ENCODE measurements at regions not wholly inside any gene's neighbourhood (a gene's known extent, or its start where the extent isn't known, plus 50 kb on each side); places are given as distances from the start of the nearest gene placed in this dataset.

DNA sequence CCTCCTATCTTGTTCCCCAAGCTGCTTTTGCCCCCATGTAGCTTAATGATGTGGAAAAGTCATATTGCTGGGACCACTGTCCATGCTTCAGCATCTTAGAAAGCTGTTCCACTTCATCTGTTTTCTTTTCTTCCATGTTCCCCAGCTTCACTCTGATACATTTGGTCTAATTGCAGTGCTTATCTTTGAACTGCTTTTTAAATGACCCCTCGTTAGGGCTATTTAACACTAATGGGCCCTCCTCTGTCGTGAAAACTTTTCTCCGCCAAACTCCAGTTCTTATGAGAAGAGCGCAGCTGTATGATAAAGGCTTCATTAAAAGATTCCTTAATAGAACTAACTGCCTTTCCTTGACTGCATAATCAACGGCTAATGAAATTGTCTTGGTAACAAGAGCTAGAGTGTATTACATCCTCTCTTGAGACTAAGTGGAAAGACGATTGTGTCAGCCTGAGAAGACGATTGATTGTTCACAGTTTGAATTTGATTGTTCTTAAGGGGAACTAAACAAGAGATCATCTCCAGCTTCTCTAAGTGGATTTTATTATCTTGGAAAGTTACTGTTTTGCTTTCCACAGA lies 165.0 kb upstream of the MTNR1B start:
- H4K20me1 ChIP-seq (ENCODE audit: low read depth, low read length) = no peaks in the 10 kb centered on the region
- no peak overlapping the region for H3K27ac ChIP-seq (ENCODE audit: low read depth, low read length)
- no peaks in the 10 kb centered on the region for H3F3A ChIP-seq (ENCODE audit: insufficient read depth)
- H3K9me2 ChIP-seq (replicated peaks; ENCODE audit: insufficient read depth, low read length) = no peaks in the 10 kb centered on the region
- no peak overlapping the region for H3K4me3 ChIP-seq (ENCODE audit: insufficient read depth, low read length, poor library complexity, severe bottlenecking)
- H3K79me2 ChIP-seq (ENCODE audit: insufficient read depth, low read length) = no peaks in the 10 kb centered on the region
- TF ChIP-seq EZH2phosphoT487 (conservative IDR thresholded peaks at IDR 0.05; ENCODE audit: low read length) = no peak
- TF ChIP-seq, protein P1, sequence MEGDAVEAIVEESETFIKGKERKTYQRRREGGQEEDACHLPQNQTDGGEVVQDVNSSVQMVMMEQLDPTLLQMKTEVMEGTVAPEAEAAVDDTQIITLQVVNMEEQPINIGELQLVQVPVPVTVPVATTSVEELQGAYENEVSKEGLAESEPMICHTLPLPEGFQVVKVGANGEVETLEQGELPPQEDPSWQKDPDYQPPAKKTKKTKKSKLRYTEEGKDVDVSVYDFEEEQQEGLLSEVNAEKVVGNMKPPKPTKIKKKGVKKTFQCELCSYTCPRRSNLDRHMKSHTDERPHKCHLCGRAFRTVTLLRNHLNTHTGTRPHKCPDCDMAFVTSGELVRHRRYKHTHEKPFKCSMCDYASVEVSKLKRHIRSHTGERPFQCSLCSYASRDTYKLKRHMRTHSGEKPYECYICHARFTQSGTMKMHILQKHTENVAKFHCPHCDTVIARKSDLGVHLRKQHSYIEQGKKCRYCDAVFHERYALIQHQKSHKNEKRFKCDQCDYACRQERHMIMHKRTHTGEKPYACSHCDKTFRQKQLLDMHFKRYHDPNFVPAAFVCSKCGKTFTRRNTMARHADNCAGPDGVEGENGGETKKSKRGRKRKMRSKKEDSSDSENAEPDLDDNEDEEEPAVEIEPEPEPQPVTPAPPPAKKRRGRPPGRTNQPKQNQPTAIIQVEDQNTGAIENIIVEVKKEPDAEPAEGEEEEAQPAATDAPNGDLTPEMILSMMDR (IDR thresholded peaks at IDR 0.05; ENCODE audit: insufficient read depth, low read length, poor library complexity, severe bottlenecking) = no peak
- no peaks in the 10 kb centered on the region for H3K9me3 ChIP-seq (ENCODE audit: insufficient read depth, low read length)
- no peak overlapping the region for H2AFZ ChIP-seq (ENCODE audit: low read depth, low read length, severe bottlenecking)
- H3K4me2 ChIP-seq (ENCODE audit: low read depth, low read length, poor library complexity, severe bottlenecking) = no peak overlapping the region
- no peaks in the 10 kb centered on the region for H3K27me3 ChIP-seq (ENCODE audit: low read length)
- H3K9ac ChIP-seq (ENCODE audit: low read length) = no peak overlapping the region
- H3K36me3 ChIP-seq (ENCODE audit: low read length) = no peaks in the 10 kb centered on the region

DNA sequence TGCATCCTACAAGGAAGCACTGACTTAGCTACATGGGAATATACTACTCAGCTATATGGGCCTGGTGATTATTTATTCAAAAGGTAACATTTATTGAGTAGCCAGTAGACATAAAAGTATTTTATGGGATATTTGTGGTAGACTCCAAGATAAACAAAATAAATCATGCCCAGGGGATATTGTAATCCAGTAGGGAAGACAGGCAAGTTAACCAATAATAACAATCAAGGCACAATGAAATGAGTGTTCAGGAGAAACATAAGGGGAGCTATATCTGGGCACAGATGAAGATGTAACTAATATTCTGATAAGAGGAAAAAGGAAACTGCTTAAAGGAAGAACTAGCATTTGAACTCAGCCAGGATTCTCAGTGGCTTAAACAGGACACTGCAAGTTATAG lies 161.4 kb upstream of the MTNR1B start:
- Histone ChIP-seq H3K36me3 (ENCODE audit: low read length) (no peaks in the 10 kb centered on the region), H3K9me2 (replicated peaks; ENCODE audit: insufficient read depth, low read length) (no peaks in the 10 kb centered on the region), H3K4me3 (ENCODE audit: insufficient read depth, low read length, poor library complexity, severe bottlenecking) (no peak overlapping the region), H3K27me3 (ENCODE audit: low read length) (no peaks in the 10 kb centered on the region), H3K27ac (ENCODE audit: low read depth, low read length) (no peak overlapping the region), H3F3A (ENCODE audit: insufficient read depth) (no peaks in the 10 kb centered on the region), H2AFZ (ENCODE audit: low read depth, low read length, severe bottlenecking) (no peak overlapping the region), H3K9me3 (ENCODE audit: insufficient read depth, low read length) (no peaks in the 10 kb centered on the region), H4K20me1 (ENCODE audit: low read depth, low read length) (no peaks in the 10 kb centered on the region), H3K4me2 (ENCODE audit: low read depth, low read length, poor library complexity, severe bottlenecking) (no peak overlapping the region), H3K9ac (ENCODE audit: low read length) (no peak overlapping the region), H3K79me2 (ENCODE audit: insufficient read depth, low read length) (no peaks in the 10 kb centered on the region)
- TF ChIP-seq EZH2phosphoT487 (conservative IDR thresholded peaks at IDR 0.05; ENCODE audit: low read length) = no peak
- TF ChIP-seq, protein P1 (IDR thresholded peaks at IDR 0.05; ENCODE audit: insufficient read depth, low read length, poor library complexity, severe bottlenecking) = no peak

DNA sequence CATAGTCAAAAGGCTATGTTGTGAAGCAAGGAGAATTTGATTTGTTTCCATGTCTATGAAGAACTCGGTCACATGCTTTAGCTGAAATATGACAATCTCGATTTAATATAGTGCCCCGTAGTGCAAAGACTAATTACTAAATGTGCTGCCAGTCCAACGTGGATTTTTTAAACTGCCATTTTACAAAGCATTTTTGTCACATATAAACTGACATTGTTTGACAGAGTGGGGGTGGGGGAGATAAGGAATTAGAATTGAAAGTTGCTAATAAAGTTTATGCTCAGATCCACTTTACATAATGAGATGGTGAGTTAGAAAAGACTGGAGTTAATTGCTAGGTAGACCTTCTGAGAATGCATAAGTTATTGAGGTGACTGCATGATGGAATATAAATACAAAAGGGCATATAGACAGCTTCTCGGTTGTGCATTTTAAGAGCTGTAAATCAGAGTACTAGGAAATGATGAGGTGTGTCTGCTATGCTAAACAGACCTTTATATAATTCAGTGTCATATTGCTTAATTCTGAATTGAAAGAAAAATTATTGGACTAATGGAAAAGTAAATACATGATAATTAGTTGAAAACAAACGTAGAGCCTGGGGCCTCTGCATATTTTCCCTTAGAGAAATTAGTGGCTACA lies 158.9 kb upstream of the MTNR1B start:
- Histone ChIP-seq H3K4me2 (ENCODE audit: low read depth, low read length, poor library complexity, severe bottlenecking) (no peak overlapping the region), H4K20me1 (ENCODE audit: low read depth, low read length) (no peaks in the 10 kb centered on the region), H3K4me3 (ENCODE audit: insufficient read depth, low read length, poor library complexity, severe bottlenecking) (no peak overlapping the region), H3K9ac (ENCODE audit: low read length) (no peak overlapping the region), H3K27me3 (ENCODE audit: low read length) (no peaks in the 10 kb centered on the region), H2AFZ (ENCODE audit: low read depth, low read length, severe bottlenecking) (no peak overlapping the region), H3K79me2 (ENCODE audit: insufficient read depth, low read length) (no peaks in the 10 kb centered on the region), H3F3A (ENCODE audit: insufficient read depth) (no peaks in the 10 kb centered on the region), H3K9me3 (ENCODE audit: insufficient read depth, low read length) (no peaks in the 10 kb centered on the region), H3K27ac (ENCODE audit: low read depth, low read length) (no peak overlapping the region), H3K36me3 (ENCODE audit: low read length) (no peaks in the 10 kb centered on the region), H3K9me2 (replicated peaks; ENCODE audit: insufficient read depth, low read length) (no peaks in the 10 kb centered on the region)
- TF ChIP-seq, protein P1 (IDR thresholded peaks at IDR 0.05; ENCODE audit: insufficient read depth, low read length, poor library complexity, severe bottlenecking) = no peak

Data from SU-DHL-6 (cell line).